ENCODE measurements at regions not wholly inside any gene's neighbourhood (a gene's known extent, or its start where the extent isn't known, plus 50 kb on each side); places are given as distances from the start of the nearest gene placed in this dataset.
A peak's percentile ranks its signal among the peaks of the same experiment; 100 is the strongest.

DNA sequence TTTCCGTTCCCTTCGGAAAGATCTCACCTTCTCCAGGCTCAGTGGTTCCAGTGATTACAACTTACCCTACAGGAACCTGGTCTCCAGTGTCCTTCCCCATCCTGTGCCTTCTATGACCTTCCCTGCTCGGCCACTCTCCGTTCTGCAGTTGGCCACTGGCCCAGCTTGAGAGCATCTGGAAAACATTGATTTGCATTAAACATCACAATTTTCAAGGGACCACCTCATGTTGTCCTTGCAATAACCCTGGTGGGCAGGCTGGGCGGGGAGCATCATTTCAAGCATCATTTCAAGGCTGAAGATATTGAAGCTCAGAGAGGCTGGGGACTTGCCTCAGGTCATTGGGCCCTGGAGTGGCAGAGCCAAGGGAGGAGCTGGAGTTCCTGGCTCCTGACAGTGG, 177.4 kb downstream of the SEC61B start:
- no peak for DNase-seq (ENCODE audit: low spot score)

DNA sequence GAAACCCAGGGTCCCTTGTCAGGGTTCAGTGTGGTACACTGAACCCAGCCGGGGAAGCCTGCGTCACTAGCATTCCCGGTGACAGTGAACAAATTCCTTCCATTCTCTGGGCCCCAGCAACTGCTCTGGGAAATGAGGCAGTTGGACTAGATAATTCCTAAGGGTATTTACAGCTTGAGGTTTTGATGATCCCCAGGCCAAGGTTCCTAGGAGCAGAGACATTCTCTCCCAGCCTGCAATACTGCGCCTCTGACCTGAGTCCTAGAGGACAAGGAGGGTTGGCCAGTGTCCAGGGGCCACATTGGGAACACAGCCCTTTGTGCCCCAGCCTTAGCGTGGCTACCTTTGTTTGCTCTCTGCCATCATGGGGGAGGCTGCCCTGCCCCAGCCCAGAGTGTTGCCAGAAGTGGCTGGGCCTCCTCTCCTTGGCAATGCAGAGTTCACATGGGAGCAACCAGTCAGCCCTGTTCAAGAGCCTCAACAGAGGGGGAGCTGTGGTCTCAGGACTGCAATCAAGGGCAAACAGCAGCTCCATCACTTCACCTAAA, 178.2 kb downstream of the SEC61B start:
- no peak for DNase-seq (ENCODE audit: low spot score)

DNA sequence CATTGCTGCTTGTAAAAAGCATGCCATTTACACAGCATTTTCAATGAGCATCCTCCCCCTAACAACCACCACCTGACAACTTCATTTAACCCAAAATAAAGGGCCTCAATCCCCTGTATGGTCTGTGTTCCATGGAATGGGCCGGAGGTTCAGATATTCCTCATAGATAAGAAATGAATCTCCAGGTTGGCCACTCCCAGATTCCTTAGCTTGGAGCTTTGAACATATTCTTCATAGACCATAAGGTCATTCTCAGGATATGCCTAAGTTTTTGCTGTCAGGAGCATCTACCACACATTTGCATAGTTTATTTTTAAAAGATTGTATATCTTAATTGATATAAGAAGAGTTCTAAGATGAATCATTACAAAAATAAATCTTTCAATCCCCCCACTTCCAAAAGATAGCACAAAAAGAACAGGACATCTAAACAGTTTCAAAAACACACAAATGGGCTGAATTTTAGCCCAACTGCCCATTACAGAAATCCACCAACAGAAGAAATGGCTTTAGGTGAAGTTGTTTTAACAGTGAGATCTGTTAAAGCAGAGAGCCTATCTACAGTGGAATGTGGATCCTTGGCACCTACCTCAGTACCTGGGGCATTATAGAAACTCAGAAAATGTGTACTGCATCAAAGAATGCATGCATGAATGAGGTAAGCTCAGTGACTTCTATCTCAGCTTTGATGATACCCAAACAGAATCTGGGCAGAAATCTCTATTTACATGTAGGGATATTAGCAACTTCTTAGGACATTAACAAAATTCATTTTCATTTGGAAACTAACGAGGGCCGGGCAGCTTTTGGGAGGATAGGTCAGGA, 179.8 kb downstream of the SEC61B start:
- no peak for DNase-seq (ENCODE audit: low spot score)

DNA sequence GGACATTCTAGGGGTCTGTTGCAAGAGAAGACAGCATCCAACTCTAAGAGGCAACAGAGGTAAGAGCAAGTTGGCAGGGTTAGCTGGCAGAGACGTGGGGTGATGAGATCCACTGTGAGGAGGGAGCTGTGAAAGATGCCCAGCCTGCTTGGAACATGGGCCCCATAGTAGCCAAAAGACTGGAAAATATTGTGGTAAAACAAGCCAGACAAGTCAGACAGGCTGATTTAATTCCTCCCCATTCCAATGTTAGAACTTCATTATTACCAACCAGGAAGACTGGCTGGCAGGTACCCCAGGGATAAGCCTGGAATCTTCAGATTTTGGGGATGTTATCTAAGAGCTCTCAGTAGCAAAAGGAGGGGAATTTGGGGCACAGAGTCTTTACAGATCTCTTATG, 181.3 kb downstream of the SEC61B start:
- no peak for DNase-seq (ENCODE audit: low spot score)

DNA sequence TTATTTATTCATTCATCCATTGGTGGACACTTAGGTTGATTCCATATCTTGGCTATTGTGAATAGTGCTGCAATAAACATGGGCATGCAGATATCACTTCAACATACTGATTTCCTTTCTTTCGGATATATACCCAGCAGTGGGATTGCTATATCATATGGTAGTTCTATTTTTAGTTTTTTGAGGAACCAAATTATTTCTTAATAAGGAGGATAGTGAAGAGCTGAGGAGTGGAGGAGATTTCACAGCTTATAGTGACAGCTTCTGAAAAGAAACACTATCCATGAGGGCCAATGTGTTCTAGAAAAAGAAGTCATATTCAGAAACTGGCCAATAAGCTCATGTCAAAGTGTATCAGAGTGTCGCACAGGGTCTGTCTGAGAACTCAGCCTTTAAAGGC, 183.3 kb downstream of the SEC61B start:
- DNase-seq (ENCODE audit: low spot score) = no peak

DNA sequence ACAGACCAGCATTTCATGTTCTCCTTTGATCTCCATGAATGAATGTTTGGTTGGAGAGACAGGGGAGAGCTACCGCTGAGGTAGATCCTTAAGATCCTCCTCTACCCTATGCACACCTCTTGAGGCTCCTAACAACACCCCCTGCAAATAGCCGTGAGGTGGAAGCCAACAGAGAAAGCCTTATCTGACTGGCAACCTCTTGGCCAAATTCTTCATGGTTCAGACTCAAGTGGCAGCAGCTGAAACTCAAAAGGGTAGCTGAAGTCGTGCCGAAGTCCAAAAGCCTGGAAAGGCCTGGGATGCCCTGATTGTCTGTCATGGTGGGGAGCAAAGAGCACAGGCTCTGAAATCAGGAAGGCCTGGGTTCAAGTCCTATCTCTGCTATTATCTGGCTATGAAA, 184.9 kb downstream of the SEC61B start:
- no peak for DNase-seq (ENCODE audit: low spot score)

DNA sequence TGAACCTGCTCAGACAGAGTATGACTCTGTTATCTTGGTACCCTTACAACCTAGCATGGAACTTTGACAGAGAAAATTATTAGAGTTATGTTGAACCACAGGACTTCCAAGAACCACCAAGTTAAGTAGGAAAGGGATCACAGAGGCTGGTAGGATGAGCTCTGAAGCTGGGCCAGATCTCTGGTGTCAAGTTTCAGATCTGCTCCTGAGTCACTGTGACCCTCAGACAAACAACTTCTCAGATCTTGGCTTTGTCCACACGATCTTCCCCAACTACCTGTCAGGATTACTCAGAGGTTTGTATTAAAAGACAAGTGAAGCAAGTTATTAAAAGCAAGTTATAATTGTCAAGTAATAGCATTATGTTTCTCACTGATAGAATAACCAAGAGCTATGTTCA, 189.0 kb downstream of the SEC61B start:
- no peak for DNase-seq (ENCODE audit: low spot score)

DNA sequence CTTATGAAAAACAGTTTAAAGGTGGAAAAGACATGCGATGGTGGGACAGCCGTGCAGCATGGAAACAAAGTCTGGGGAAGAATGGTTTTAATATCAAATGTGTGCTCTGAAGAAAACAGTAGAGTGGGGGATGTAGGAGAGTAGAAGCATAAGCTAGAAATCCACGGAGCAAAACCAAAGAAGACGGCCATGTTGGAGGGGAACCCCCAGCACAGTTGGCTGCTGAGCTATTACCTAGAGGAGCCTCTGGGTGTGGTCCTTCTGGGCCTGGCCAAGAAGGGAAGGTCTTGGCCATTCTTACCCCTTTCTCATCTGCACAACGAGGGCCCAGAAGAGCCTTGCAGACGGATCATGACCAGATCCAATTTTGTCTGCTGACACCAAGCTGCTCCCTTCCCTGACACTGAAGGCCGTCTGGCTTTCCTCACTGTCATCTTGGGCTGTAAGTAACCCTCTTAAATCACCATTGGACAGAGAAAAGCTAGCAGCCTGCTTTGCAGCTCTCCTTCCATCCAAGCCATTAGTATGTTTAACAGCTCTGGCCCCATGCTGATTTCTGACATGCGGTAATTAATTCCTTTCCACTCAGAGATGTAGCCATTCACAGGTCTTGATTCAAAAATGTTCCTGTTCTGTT, 189.5 kb downstream of the SEC61B start:
- no peak for DNase-seq (ENCODE audit: low spot score)

DNA sequence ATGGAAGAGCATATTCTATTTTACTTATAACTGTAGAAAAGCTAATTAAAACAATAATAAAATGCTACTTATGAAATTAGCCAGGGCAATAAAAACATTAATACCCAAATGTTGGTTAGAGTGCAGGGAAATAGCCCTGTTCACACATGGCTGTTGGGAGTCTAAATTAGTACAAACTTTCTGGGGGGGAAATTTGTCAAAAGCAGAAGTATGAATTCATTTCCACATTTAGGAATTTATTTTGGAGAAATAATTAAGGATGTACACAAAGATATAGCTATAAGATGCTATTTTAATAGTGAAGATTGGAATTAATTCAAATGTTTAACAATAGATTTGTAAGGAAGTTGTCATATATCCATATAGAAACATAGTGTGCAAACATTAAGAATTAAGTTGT, 190.5 kb downstream of the SEC61B start:
- no peak for DNase-seq (ENCODE audit: low spot score)

DNA sequence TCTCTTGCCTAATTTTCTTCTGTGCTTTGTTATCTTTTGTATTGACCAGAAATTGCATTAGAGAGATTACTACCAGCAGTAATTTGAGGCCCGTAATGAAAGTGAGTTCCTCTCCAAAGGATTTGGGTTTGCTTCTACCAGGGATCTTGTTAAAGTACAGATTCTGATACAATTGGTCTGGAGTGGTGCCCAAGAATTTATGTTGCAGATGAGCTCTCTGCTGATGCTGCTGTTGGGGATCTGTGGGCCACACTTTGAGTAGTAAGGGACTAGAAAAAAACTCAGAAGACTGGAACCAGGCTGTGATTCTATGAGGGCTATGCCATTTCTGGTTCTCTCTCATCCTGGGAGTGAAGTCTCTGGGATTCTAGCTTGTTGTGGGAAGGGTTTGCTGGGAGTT, 192.2 kb downstream of the SEC61B start:
- DNase-seq (ENCODE audit: low spot score) = no peak

DNA sequence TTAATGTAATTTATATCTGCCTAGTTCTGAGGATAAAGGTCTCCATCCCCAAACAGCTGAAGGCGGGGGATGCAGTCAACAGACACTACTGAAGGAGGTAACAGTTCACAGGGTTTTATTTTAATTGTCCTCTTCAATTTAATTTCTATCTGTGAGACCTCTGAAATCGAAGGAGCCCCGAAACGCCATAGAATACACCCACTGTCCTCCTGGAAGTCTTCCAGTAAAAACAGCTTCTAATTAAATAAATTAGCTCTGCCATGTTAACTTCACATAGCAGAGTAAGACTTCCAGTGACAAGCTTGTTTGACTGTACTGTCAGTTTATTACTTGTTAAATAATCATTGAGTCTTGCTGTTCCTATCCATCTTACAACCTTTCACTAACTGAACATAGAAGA, 193.5 kb downstream of the SEC61B start:
- no peak for DNase-seq (ENCODE audit: low spot score)

DNA sequence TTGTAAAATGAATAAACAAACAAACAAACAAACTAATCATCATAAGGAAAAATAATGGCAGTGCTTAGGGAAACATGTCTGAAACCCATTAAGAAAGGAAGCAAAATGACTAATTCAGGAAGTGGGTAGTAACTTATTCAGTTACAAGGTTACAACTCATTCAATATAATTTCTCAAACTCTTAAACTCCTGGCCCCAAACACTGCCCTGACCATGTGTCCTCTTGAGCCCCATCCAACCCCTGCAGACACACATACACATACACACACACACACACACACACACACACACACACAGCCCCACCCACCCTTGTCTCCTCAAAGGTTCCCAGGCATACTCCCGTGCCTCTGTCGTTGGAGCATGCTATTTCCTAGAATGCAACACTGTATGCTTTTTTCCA, 193.9 kb downstream of the SEC61B start:
- no peak for DNase-seq (ENCODE audit: low spot score)

DNA sequence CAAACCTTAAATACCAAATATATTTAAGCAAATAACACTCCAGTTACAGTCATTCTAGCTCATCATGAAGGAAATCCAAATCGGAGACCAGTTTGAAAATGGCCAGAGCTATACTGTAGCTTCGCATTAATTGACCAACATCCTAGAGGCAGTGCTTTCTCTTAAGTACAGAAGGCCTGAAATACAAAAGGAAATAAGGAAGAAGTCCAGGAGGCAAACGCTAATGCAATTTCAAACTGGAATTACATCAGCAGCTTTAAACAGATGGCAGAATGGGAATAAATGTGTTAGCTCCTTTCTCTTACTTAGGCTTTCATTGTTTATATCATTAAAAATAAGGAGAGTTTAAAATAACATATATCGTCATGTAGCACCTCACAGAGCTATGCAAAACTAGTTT, 197.0 kb downstream of the SEC61B start:
- no peak for DNase-seq (ENCODE audit: low spot score)

DNA sequence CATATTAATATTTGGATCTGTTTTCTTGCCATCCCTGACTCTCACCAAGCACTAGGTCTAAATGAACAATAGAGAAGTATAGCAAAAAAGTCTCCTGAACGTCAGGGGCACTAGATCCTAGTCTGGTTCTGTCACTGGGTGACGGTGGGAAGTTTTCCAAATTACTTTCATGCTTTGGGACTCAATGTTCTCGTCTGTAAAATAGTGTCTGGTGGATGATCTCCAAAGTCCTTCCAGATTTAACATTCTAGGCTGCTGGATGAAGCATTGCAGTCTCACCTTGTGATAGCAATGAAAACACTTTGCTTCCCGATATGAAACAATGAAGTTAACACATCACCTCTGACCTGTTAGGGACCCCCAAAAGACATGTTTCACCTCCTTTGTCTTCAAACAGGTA, 199.3 kb downstream of the SEC61B start:
- DNase-seq (ENCODE audit: low spot score) = no peak

DNA sequence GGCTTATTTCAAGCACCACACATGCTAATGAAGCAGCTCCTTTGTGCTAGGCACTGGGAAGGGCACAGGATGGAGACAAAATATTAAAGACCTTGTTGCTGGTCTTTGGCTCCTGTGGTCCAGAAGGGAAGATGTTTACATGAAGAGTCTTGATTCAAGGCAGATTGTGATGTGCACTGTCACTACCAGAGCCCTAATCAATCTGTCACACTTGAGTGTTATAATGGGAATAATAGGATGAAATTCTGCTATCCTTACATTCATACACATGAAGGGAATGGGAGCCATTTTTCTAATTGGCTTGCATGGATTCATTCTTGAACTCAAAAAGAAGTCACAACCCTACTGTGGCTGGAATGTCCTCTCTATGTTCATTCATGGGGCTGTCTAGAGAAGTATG, 203.0 kb downstream of the SEC61B start:
- no peak for DNase-seq (ENCODE audit: low spot score)

DNA sequence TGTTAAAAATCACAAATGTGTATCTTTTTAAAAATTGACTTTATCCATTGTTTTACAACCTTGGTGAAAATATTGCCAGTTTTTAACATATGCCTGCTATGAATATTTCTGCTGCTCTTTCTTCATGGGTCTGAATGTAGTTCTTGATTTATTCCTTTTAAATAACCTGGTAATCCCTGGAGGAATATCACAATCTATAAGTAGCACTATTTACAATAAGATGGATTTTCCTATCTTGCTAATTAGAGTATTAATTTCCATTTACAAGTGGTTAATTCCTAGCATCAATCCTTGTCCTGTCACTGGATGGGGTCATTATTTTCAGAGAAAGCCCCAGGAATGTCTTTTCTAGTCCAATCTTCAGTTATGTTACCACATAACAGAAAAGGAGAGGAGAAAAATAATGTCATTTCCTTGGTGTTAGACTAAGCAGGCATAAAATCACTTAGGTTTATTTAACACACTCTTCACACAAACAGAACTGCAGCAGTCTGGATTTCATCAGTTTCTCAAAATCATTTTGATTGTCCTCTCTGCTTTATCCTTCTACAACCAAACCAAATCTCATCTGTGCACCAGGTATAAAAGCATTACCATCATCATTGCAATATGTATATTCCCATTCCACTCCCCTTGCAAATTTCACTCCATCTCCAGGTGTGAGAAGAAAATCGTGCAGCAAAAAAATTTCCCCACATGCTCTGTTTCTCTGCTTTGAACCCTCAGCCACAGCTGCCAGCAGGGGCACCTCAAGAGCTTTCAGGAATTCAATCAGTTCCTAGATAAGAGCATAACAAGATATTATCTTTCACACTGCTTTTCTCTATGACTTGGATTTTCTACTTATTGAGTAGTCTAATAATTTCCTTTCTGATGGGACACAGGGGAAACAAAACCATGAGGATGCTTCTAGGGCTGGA, 204.1 kb downstream of the SEC61B start:
- no peak for DNase-seq (ENCODE audit: low spot score)

DNA sequence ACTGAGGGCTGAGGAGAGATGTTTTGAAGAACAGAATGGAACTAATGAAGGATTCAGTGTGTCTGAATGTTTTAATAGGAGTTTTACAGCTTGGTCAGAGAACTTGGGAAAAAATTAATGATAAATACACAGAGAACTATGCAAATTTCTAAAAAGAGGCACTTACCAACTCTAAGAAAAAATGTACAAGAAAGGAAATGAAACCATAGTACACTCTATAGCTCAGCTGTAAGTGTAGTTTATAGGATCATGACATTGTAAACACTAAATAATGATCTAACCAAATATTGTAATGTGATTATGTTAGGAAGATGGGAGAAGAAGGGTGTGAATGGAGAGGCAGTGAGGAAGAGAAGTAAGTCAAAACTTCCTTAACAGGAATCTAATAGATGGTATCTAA, 205.2 kb downstream of the SEC61B start:
- no peak for DNase-seq (ENCODE audit: low spot score)

DNA sequence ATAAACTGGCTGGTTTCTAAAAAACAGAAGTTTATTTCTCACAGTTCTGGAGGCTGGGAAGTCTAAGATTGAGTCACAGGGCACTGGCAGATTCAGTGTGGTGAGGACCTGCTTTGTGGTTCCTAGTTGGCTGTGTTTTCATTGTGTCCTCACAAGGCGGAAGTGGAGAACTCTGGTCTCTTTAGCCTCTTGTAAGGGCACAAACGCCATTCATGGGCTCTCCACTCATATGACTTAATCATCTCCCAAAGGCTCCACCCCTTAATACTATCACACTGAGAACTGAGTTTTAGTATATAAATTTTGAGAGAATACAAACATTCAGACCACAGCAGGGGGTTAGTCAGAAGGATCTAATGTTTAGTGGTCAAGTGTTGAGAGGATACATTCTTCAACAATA, 208.2 kb downstream of the SEC61B start:
- peak; percentile 14 for DNase-seq (ENCODE audit: low spot score)

DNA sequence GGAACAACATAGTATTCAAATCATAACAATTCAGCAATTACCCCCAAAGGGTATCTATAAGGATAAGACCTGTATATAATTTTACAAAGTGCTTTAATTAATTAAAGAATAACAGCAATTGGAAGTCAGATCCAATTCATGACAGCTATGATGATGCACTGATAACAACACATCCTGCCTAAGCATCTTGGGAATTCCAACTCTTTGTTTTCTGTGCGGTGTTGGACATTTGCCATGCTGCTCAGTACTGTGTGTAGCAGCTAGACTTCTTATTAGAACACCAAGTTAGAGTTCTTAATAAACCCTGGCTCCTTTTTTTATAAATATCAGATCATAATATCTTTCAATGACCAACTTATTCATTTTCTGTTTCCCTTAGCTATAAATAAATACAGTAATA, 209.0 kb downstream of the SEC61B start:
- peak; percentile 9 for DNase-seq (ENCODE audit: low spot score)

DNA sequence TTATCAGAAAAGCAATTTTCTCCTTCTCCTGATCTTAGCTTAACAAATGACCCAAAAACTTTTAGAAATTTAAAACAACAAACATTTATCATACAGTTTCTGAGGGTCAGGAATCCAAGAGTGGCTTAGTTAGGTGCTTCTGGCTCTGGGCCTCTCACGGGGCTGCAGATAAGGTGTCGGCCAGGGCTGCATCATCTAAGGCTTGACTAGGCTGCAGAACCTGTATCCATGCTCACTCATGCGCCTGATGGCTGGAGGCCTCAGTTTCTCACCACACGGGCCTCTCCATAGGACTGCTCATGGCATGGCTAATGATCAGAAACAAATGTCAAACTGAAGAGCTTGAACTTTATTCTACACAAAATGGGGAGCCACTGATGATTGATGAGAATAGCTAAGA, 210.0 kb downstream of the SEC61B start:
- no peak for DNase-seq (ENCODE audit: low spot score)

DNA sequence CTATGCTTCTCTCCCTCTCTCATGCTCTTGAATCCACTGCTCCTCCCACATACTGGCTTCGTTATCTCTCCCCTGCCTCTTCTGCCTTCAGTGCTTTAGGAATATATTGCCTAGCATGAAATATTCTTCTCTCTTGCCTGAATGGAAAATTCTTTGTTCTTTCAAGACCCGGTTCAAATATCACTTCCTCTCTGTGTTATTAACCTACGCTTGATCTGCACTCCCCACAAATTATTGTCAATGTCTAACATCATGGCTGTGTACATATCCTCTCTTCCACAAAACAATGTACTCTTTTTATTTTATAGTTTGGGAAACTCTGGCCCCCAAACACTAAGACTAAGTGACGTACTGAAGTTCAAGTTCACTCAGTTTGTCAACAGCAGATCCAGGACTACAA, 211.0 kb downstream of the SEC61B start:
- DNase-seq (ENCODE audit: low spot score) = no peak

DNA sequence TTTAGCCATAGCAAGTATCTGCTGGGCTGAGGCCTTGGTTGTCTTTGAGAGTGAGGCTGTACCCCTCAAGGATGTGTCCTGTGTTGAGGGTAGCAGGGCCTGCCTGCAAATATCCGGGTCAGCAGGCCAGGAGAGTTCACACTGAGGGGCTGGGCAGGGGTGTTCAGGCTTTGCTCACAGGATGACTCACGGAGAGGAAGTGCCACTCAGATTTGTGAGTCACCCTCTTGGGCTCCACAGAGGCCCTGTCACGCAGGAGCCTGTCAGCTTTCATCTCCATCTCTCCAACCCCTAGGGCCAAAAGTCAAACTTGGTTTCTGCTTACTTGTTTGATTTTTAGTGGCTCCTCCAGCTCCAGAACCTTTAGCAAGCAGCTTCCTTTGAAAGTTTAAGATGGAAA, 211.5 kb downstream of the SEC61B start:
- peak; percentile 70 for DNase-seq (ENCODE audit: low spot score)

DNA sequence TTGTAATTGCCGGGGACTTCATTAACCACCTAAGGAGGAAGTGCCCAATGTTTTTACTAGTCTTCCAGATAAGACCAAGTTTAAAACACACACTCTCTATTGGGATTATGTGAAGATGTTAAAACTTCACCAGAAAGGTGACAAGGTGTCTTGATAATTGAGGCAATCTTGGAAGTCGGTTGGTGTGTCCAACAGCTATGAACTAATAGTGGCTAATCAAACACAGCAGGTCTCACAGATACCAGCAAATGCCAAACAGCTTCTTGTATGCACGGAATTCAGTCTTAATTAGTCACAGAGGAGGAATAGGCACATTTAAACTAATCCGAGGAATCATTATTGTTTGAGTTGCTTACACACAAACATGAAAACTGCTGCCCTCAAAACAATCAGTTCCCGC, 214.5 kb downstream of the SEC61B start:
- no peak for DNase-seq (ENCODE audit: low spot score)

Data from hepatic stellate cell (primary cell).